ENCODE measurements at regions not wholly inside any gene's neighbourhood (a gene's known extent, or its start where the extent isn't known, plus 50 kb on each side); places are given as distances from the start of the nearest gene placed in this dataset.

DNA sequence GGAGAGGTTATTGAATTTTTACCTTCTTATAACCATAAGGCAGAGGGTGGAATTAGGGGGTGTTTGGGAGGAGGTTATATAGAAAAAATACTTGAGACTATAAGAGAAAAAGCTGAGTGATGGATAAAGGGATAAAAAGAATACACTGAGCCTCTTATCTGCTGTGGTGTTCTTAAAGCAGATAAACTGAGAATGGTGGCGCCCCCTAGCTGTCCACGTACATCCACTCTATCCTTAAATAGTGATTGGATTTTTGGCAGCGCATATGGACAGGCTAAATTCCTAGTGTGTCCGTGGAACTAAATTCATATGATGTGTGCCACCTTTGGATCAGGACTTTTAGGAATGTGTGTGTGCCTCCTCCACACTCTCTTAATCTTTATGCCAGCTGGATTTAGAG is 121.1 kb downstream of the OXSM start:
- no peaks in the 10 kb centered on the region for H3K9me3 ChIP-seq (ENCODE audit: insufficient read depth in 2 of 2, low read depth in 1 of 2, low read length in 1 of 2)
- H2BK120ac ChIP-seq (replicated peaks; ENCODE audit: low read depth, low read length) = no peak overlapping the region
- no peak overlapping the region for H2BK5ac ChIP-seq (ENCODE audit: low read depth, low read length)
- no peak overlapping the region for H3K4ac ChIP-seq (replicated peaks; ENCODE audit: insufficient read length, low read depth, low read length)
- no peak overlapping the region for H3K56ac ChIP-seq (replicated peaks; ENCODE audit: insufficient read length, low read depth, low read length)
- H3K4me2 ChIP-seq (ENCODE audit: insufficient read depth in 1 of 2, low read depth in 2 of 2, low read length in 2 of 2) = no peak overlapping the region
- H3K27ac ChIP-seq (ENCODE audit: low read depth, low read length) = no peak overlapping the region
- ChIA-PET POLR2A (ENCODE audit: partially characterized antibody) (no interaction called here), CTCF (ENCODE audit: partially characterized antibody) (interaction anchor here (0.6 to 3.5 kb wide), 16 partner anchors 10 to 280 kb away, joined by 3 to 29 read pairs (median 3); no protein-coding TSS in a partner anchor)
- no peak overlapping the region for H2AFZ ChIP-seq (ENCODE audit: low read length)
- H3K18ac ChIP-seq (ENCODE audit: extremely low read depth, low read length) = no peak overlapping the region
- H4K91ac ChIP-seq (replicated peaks; ENCODE audit: insufficient read length, low read length) = no peak overlapping the region
- 49% methylated on average over 4 of the region's 4 CpGs; no CpG with 5 or more reads in 1 of the 2 experiments for WGBS, 2 experiments (ENCODE audit: extremely low coverage in 1 of 2, insufficient coverage in 1 of 2, insufficient read length in 1 of 2, insufficient replicate concordance in 2 of 2, low coverage in 1 of 2, low lambda C conversion rate in 2 of 2, missing lambda C conversion rate in 1 of 2)
- H3K9ac ChIP-seq (replicated peaks in 1 of 4; ENCODE audit: extremely low read depth in 1 of 4, low read depth in 3 of 4, low read length in 3 of 4) = no peak overlapping the region
- H3K36me3 ChIP-seq (ENCODE audit: control insufficient read depth in 2 of 4, insufficient read depth in 4 of 4, low read length in 3 of 4) = no peaks in the 10 kb centered on the region
- H2BK20ac ChIP-seq (ENCODE audit: low read length) = no peak overlapping the region
- H3K79me1 ChIP-seq (ENCODE audit: low read depth, low read length) = no peaks in the 10 kb centered on the region
- no peaks in the 10 kb centered on the region for H3K23me2 ChIP-seq (ENCODE audit: low read depth, low read length)
- FAIRE-seq (no peak), DNase-seq (ENCODE audit: low read depth in 1 of 2, low spot score in 2 of 2) (peak in 1 of 2 experiments; percentile 70)
- no peak overlapping the region for H2BK12ac ChIP-seq (ENCODE audit: low read depth, low read length)
- H4K5ac ChIP-seq (ENCODE audit: insufficient read length, low read depth, low read length) = no peak overlapping the region
- H3K4me1 ChIP-seq (replicated peaks in 1 of 4; ENCODE audit: control insufficient read depth in 3 of 4, insufficient read depth in 4 of 4, low read length in 3 of 4) = no peaks in the 10 kb centered on the region
- H3K27me3 ChIP-seq (replicated peaks in 1 of 4; ENCODE audit: control insufficient read depth in 3 of 4, extremely low read depth in 1 of 4, insufficient read depth in 3 of 4, low read length in 3 of 4) = no peaks in the 10 kb centered on the region
- H4K20me1 ChIP-seq (replicated peaks in 1 of 2; ENCODE audit: control insufficient read depth in 1 of 2, insufficient read depth in 2 of 2, low read length in 2 of 2) = no peaks in the 10 kb centered on the region
- H3K14ac ChIP-seq (ENCODE audit: insufficient read length) = no peak overlapping the region
- no peak overlapping the region for H2AK5ac ChIP-seq (ENCODE audit: low read depth, low read length)
- H4K8ac ChIP-seq (ENCODE audit: extremely low read depth, insufficient read depth, low read length) = no peak overlapping the region
- H3K23ac ChIP-seq (ENCODE audit: insufficient read length) = no peak overlapping the region
- H3K79me2 ChIP-seq (ENCODE audit: control insufficient read depth in 1 of 2, insufficient read depth in 2 of 2, low read length in 2 of 2) = no peaks in the 10 kb centered on the region
- no peak overlapping the region for H2BK15ac ChIP-seq (ENCODE audit: low read length)
- no peak overlapping the region for H3K4me3 ChIP-seq (ENCODE audit: extremely low read depth in 1 of 4, insufficient read depth in 2 of 4, low read depth in 3 of 4, low read length in 4 of 4)
- TF ChIP-seq POLR2A (IDR thresholded peaks at IDR 0.05; ENCODE audit: control extremely low read depth in 1 of 2, low read depth in 2 of 2, low read length in 2 of 2) (no peak), HDAC6 (IDR thresholded peaks at IDR 0.05; ENCODE audit: low read depth, low read length) (no peak), NRF1 (IDR thresholded peaks at IDR 0.05; ENCODE audit: low read depth, low read length) (no peak), SUZ12 (IDR thresholded peaks at IDR 0.05; ENCODE audit: low read length) (no peak), TCF12 (IDR thresholded peaks at IDR 0.05; ENCODE audit: low read depth, low read length) (no peak), RAD21 (IDR thresholded peaks at IDR 0.05 in 1 of 2, conservative IDR thresholded peaks at IDR 0.05 in 1 of 2; ENCODE audit: low read depth in 2 of 2, low read length in 2 of 2) (peak; percentile 45 to 60), PHF8 (conservative IDR thresholded peaks at IDR 0.05; ENCODE audit: low read depth, low read length) (no peak), SP2 (IDR thresholded peaks at IDR 0.05; ENCODE audit: low read length) (no peak), EP300 (IDR thresholded peaks at IDR 0.05; ENCODE audit: borderline replicate concordance in 1 of 2, low read depth in 2 of 2, low read length in 2 of 2) (no peak), CREB1 (IDR thresholded peaks at IDR 0.05) (no peak), TEAD4 (IDR thresholded peaks at IDR 0.05; ENCODE audit: low read depth, low read length) (no peak), HDAC2 (IDR thresholded peaks at IDR 0.05; ENCODE audit: borderline replicate concordance in 1 of 2, low read depth in 2 of 2, low read length in 2 of 2) (no peak)
- TF ChIP-seq, protein P1, sequence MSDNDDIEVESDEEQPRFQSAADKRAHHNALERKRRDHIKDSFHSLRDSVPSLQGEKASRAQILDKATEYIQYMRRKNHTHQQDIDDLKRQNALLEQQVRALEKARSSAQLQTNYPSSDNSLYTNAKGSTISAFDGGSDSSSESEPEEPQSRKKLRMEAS (IDR thresholded peaks at IDR 0.05) = no peak
